HG03280 (cell line): ENCODE measurements at regions not wholly inside any gene's neighbourhood (a gene's known extent, or its start where the extent isn't known, plus 50 kb on each side); places are given as distances from the start of the nearest gene placed in this dataset.

Source experiments
- ATAC-seq: cut with Tn5 transposase; IDR thresholded peaks from one replicate; pipeline ENCODE4 v1.9.1; 2021; ENCODE audit warnings: mild to moderate bottlenecking, moderate library complexity; ENCODE audit not compliant: unreplicated experiment

DNA sequence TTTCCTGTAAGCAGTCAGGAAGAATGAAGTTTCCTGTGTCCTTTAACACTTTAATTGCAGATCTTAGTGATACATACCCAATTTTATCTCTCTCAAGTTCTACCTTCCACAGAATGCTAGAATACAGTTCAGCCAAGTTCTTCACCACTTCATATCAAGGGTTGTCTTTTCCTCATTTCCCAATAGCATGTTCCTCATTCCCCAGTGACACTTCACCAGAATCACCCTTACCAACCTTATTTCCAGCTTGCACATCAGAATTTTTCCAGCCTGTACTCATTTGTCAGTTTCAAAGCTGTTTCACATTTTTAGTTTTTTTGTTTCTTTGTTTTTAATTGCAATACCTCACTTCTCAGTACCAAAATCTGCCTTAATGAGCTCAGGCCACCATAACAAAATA lies 126.1 kb downstream of the ESM1 start:
- ATAC-seq: no peak

DNA sequence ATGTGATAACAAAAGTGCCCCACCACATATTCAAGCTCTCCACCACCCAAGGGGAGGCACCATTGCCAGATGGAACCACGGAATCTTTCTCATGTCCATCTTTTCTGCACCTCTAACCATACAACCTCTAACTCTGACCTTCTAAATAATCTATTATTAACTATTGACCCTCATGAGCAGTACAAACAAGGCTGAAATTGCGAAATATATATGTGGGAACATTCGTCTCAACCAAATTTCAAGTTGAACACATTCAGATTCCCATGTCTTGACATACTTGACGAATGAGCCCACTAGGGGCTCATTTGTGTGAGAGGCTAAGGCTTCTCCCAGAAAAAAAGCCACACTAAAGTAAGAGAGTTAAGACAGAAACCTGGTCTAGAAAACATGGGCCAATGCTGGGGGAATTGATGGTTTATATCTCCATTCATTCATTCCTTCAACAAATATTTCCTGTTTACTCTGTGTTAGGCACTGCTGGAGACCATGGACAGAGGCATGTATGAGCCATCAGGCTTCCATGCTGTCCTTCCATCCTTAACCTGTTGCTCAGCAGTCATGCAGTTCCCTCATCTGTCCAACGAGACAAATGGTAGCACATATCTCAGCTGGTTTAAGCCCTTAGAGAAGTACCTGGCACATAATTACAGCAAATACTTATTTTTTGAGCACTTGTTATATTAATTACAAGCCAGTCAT lies 130.4 kb downstream of the ESM1 start:
- ATAC-seq: no peak

DNA sequence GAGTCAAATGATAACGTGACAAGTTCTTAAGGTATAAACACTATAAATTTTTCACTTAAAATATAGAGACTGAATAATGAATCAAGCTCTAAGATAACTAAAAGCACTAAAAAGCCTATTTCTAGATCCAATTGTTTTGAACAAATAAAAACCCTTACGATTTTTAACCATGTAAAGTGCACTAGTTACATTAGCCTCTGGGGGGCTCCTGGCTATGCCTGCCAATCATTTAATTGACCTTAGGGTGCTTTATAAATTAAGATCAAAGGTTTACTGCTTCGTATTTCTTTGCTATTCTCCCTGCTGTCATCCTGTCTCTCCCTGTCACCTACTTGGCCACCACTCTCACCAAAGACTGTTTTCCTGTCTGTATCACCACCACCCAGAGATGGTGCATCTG lies 133.4 kb downstream of the ESM1 start:
- ATAC-seq: no peak

DNA sequence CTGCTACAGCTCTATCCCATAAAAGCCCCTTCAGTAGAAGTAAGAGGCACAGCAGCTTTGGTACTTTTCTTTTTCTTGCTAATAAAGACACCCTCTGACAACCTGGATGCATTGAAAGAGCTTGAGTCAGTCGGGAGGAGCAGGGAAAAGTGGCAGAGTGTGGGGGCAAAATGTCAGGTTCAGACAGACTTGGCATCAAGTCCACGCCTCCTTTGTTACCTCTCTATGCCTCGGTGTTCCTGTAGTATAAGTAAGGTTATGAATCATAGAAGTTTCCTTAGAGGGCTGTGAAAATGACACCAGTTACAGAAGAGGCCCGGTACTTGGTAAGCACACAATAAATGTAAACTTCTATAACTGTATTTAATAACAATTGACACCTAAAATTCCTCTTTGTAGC lies 133.9 kb downstream of the ESM1 start:
- no peak for ATAC-seq

DNA sequence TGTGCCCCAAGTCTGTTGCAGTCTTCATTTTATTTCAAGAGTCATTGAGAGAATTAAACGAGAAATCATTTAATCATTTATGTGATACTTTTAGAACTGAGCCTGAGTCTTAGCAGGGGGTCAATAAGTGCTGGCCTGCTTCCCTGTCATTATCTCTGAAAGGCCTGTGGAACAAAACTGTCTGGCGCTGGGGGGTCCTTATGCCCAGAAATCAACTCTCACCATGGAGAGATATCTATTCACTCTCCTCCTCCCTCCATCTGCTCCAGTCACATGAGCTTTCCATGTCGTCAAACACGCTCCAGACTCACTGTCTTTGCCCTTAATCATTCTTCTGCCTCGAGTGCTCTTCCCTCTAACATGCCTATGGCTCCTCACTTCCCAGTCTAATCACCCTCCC lies 136.8 kb downstream of the ESM1 start:
- ATAC-seq: no peak

DNA sequence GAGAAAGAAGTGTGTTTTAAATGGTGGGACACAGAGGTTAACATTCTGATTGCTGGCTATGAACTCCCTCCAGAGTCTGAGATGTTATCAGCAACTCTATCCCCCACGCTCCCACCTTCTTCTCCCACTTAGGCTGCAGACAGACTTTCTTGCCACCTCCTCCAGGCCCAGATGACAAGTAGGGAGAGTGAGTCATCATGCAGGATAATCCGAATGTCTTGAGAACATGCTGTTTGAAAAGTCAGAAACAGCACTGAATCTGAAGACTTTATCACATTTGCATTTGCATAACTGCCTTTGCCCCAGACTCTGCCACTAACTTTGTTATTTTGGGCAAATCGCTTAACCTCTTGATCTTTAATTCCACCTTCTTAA lies 139.8 kb downstream of the ESM1 start:
- ATAC-seq: no peak

DNA sequence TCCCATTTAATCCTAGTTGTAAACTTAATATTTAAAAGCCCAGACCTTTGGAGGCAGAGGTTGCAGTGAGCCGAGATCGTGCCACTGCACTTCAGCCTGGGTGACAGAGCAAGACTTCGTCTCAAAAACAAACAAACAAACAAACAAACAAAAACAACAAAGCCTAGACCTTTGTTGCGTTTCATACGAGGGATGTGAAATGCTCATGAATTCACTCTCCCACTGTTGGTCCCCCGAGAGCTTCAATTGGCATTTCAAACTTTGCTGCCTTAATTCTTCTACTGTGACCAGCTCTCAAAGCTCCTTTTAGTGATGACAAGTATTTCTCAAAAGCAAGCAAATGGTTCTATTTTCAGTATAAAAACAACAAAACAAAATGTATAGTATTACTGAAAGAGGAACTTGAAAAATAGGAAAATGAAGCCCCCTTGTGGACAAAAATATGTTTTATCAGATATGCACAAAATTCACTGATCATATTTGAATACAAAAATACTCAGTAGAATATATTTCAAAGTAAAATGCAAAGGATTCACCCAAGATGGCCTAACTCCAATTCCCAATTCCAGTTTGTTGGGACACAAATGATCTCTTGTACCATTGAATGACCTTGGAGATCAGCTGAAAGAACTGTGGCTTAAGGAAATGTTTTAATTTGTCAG lies 140.4 kb downstream of the ESM1 start:
- no peak for ATAC-seq

DNA sequence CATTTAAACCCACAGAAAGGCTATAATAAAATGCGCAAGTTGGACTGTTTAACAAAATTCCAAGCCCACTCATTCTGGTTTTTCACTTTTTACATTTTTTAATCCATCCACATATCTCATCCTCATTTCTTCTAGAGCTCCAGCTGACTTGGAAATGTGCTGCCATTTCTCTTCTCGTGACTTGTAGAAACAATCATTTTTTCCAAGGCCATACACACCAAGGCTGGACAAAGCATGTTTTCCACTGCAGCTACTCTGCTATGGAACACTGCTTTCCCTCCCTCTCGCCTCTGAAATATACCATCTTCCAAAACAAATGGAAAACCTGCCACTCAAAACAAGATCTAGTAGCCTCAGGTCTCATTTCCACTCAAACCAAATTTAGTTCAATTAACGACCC lies 141.1 kb downstream of the ESM1 start:
- ATAC-seq: no peak

DNA sequence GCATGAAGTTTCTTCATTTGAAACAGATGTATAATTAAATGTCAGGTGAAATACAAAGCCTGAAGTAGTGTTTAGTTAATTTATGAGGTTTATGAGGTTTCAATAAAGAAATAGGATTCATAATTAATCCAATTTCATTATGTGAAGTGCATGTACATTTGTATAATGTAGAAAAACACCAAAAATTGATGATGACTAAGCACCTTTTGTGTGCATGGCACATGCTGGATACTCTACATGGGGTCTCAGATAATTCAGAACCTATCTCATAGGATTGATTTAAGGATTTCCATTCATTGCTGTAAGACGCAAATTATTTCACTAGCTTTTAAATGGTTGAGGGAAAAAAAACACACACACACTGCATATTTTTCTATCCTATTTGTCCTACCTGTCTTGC lies 143.9 kb downstream of the ESM1 start:
- ATAC-seq: no peak

DNA sequence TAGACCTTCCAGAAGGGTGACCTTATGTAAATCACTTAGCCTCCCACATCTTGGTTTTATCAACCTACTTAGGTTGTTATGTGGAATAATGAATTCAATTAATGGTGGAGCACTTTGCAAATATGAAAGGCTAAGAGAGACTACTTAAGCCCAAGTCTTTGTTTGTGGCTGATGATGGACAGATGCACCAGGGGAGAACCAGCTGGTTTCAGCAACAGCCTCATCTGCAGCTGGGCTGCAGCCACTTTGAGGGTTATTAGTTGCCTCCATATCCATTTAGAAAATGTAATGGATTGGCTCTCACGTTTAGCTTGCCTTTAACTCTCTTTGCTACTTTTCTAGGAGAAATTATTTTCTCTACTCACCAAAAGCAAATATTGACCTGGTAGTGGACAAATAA lies 146.6 kb downstream of the ESM1 start:
- ATAC-seq: no peak

DNA sequence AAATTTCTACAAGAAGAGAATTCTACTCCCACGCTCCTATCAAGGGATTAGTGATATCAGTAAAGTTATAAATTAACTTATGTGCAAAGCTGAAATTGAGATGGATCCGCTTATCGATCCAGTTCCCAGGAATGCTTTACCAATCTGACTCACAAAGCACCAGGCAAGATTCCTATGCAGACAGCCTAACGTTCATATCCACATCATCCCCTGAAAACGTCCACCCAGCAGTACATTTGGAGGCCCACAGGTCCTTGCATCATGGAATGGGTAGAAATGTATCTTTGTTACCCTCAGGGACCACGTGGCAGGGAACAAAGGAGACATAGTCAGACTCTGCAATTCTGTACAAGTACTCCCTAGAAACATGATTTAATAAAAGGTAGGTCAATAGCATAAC lies 147.4 kb downstream of the ESM1 start:
- ATAC-seq: no peak

DNA sequence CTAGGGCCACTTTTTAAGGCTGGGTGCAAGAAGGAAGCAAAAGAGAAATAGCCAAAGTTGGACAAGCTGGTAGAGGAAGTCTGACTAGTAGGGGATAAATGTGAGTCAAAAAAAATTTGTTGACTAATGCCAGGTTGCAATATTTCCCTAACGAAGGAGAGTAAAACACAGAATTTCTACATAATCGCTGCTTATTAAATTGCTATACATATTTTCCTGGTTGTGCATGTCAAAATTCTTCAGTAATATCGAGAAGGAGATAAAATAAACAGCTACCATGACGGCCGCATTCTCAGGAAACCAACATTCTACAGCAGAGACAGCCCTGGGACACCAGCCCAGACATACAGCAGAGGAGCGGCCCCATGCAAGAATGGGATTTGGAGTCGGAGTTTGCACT lies 148.3 kb downstream of the ESM1 start:
- no peak for ATAC-seq

DNA sequence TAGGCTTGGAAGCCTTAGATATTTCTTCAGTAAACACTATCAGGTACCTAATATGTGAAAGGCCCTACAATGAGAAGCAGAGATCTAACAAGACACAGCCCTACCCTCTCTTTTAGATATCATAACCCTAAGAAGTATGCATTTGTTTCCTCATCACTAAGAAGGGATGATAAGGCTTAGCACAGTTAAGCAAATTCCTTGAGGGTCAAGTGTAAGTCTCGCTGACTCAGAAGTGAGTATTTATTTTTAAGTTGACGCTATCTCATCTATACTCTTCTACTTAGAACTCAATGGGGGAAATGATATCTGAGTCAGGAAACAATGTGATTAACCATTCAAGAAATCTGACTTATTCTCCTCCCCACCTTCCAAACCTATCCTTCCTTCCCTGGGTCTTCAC lies 149.7 kb downstream of the ESM1 start:
- ATAC-seq: no peak

DNA sequence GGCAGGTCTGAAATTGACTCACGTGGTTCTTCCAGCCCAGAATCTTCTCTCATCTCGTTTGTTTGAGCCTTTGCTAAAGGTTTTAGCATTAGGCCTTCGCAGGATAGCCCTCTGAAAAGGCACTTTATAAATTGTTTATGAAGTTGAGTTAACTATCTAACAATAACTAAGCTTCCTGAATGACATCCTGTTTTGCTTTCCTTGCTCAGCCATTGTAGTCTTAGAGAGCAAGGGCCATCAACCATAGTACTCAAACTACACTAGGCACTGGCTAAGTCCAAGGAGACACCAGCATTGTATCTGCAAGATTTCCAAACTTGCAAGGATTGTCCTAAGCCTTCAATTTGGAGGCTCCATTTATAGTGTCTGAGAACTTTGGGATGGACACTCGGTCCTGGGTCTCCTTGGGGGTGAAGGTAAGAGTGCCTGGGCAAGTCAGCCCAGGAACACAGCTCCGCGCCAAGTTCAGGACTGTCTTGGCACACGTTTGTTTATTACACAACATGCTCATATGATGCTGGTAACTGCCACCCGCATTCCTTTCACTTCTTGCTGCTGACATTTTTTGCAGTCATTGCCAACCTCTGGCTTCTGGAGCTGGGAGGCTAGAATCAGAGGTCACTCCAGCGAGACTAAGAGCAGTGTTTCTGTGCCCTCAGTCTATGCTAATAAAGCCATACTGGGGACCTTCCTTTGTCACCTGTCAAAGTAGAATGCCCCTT lies 151.1 kb downstream of the ESM1 start:
- no peak for ATAC-seq

DNA sequence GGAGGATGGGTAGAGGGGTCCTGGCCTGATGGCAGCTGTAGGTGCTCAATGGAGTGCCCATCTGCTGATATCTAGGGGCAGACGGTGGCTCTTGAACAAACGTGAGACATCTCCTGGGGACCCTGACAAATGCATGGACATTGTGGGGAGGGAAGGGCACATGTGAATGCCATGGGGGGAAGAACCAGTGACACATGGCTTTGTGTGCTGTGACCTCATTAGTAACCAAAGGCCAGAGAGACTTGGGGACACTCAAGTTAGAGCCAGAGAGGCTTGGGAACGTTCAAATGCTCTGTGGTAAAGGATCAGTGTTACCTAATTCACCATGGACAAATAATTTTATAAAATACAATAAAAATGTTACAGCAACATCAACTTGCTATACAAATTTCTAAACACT lies 151.8 kb downstream of the ESM1 start:
- no peak for ATAC-seq

DNA sequence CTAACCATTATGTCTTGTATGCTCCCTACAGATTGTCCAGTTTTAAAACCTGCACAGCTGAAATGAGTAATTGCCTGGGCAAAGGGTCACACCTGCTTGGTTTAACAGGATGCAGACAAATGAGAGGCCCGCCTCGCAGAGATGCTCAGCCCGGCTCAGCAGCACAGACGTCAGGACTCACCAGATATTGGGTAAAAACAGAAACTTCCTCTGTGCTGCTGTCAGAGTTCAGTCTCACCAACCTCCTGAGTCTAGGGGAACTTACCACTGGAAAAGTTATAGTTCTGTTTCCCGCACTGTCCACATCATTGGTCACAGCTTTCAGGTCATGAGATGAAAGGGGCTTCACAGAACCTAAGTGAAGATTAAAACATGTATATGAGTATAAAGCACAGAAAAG lies 152.5 kb downstream of the ESM1 start:
- ATAC-seq: no peak

DNA sequence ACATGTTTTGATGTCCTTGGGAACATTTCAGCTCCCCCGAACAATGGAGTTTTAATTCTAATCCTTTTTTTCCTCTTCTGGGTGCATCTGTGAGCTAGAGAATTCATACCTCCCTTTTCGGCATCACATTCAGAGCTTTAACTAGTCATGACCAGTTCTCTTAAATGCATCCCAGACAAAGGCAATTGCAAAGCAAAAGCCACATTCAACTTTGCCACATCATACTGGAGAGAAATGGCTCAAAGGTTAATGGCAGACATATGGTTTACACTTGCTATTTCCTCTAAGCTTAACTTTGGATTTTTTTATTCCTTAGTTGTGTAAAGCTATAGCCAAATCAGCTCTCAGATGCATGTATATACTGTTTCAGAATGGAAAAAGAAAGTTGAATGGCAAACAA lies 153.3 kb downstream of the ESM1 start:
- no peak for ATAC-seq

DNA sequence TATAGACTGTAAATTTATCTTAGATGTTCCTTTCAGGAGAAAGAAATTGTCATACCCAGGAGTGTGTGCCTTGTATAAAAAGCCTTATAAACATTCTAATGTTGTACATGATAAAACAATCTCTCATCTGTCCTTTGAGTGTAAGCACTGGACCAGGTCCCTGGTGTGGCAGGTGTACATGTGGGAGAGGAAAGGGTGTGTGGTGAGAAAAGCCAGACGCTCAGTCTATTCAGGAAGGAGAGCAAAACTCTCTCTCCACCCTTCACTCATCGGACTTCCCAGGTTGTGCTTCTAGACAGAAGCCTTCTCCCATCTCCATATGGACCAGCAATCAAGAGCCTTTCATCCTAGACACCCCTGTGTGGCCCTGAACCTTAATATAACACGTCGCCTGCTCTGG lies 154.2 kb downstream of the ESM1 start:
- no peak for ATAC-seq

DNA sequence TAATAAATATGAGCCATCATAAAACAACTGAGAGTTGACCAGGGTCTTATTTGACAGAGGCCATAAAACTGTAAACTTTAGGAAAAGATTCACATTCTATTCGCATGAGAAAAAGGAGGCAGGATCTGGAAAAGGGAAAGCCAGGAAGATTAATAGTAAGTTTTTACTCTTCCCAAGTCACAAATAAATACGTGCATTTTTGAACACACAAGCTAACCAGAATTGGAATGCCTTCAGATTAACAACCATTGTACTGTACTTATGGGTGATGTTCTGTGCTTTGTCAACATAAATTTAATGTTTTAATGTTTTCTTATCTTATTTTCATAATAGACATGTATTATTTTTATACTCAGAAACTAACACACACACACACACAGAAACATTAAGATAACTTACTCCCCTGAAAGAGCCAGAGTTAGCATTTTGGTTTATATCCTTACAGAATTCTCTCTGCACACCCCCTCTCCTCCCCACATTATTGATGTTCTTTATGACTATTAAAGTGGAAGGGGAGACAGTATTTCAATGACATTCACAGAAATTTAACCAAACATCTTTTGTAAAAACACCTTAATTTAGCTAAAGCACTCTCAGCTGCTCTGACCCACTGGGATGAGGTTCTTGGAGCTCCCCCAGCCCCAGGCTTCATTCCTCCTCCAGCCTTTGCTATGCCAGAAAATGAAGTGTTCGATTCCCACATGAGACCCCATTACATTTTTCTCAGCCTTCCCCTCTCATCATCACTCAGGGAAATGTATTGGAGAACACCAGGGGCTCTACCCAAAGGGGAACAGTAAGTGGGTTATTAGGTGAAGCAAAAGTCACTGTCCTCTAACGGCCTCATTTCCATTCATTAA lies 155.5 kb downstream of the ESM1 start:
- no peak for ATAC-seq

DNA sequence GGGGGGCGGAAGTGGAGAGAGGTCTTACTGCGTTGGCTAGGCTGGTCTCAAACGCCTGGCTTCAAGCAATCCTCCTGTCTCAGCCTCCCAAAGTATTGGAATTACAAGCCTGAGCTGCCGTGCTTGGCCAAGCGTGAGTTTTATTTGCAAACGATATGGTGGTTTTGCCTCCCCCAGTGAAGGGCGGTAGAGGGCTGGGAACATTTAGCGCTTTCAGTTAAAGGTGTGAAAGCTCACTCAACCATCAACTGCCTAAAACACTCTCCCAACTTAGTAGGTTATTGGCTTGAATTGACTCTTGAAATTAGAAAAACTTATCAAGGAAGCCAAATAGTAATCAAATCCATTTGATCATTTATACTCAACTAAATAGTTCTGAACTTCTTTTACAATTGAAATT lies 156.3 kb downstream of the ESM1 start:
- ATAC-seq: no peak

DNA sequence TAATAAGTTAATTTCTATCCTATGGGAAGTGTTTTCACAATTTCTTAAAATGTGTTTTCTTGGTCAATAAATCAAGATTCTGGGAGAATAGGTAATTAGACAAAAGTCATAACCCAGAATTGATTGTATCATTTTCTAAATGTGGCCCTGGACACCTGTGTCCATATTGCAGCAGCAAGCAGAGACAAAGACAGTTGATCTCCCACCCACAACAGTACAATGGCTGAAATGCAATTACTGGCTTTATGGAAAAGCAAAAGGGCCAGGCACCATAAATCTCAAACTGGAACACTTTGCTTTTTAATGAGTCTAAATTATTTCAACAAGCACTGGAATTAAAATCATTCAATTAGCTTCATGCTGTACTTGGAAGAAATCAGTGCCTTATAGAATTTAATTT lies 157.2 kb downstream of the ESM1 start:
- no peak for ATAC-seq
